ENCODE measurements at regions not wholly inside any gene's neighbourhood (a gene's known extent, or its start where the extent isn't known, plus 50 kb on each side); places are given as distances from the start of the nearest gene placed in this dataset.

GRCh38 chr4:96844858-96845490, 1005.1 kb downstream of the PDHA2 start:
- BruUV-seq (replicated peaks) = no TSS peak
- Histone ChIP-seq H4K20me1 (ENCODE audit: insufficient read depth) (no peaks in the 10 kb centered on the region), H3K27ac (ENCODE audit: low read depth, low read length) (no peak overlapping the region), H3K4me2 (ENCODE audit: low read length) (no peak overlapping the region), H3K79me2 (ENCODE audit: insufficient read depth, low read length) (no peaks in the 10 kb centered on the region), H3K9me2 (ENCODE audit: insufficient read depth) (peaks cover 3% of the 10 kb centered on the region; the same call in 1 of the 2 replicates), H2AFZ (ENCODE audit: low read depth, low read length, poor library complexity, severe bottlenecking) (no peak overlapping the region), H3K9ac (ENCODE audit: low read length) (no peak overlapping the region), H3K4me3 (replicated peaks in 1 of 2; ENCODE audit: low read depth in 1 of 2, low read length in 2 of 2) (no peak overlapping the region), H3K27me3 (ENCODE audit: insufficient read depth, low read length) (no peaks in the 10 kb centered on the region), H3K4me1 (ENCODE audit: control insufficient read depth in 1 of 2, insufficient read depth in 2 of 2, low read length in 2 of 2) (no peaks in the 10 kb centered on the region), H3K9me3 (ENCODE audit: control insufficient read depth in 1 of 2, insufficient read depth in 1 of 2, low read depth in 1 of 2, low read length in 2 of 2) (no peaks in the 10 kb centered on the region), H3K36me3 (ENCODE audit: control insufficient read depth in 1 of 2, insufficient read depth in 2 of 2, low read length in 2 of 2) (no peaks in the 10 kb centered on the region)
- ChIA-PET CTCF (no interaction called here), RAD21 (ENCODE audit: low non-redundant PET in 1 of 2, low total read pairs in 2 of 2, uncharacterized antibody in 2 of 2, unreplicated experiment in 2 of 2) (no interaction called here), POLR2A (no interaction called here)
- intact Hi-C loops (cut with micrococcal nuclease) = no loop called here
- TF ChIP-seq JUND (IDR thresholded peaks at IDR 0.05) = no peak
- ATAC-seq (no peak), DNase-seq (ENCODE audit: low read depth, low spot score) (no peak)

GRCh38 chr4:96845819-96846218, 1005.9 kb downstream of the PDHA2 start:
- H3K79me2 ChIP-seq (ENCODE audit: insufficient read depth, low read length) = no peaks in the 10 kb centered on the region
- H3K36me3 ChIP-seq (ENCODE audit: control insufficient read depth in 1 of 2, insufficient read depth in 2 of 2, low read length in 2 of 2) = no peaks in the 10 kb centered on the region
- TF ChIP-seq POLR2AphosphoS5 (IDR thresholded peaks at IDR 0.05; ENCODE audit: low read depth, low read length) (no peak), EZH2phosphoT487 (IDR thresholded peaks at IDR 0.05; ENCODE audit: borderline replicate concordance) (no peak), ELF1 (IDR thresholded peaks at IDR 0.05; ENCODE audit: borderline replicate concordance, low read depth) (no peak), FOSL1 (IDR thresholded peaks at IDR 0.05; ENCODE audit: low read depth) (no peak), RAD21 (IDR thresholded peaks at IDR 0.05; ENCODE audit: low read depth) (no peak), POLR2A (IDR thresholded peaks at IDR 0.05; ENCODE audit: borderline replicate concordance, extremely low read depth, insufficient read depth, insufficient read length) (no peak), CBX3 (IDR thresholded peaks at IDR 0.05; ENCODE audit: low read depth) (no peak), JUND (IDR thresholded peaks at IDR 0.05) (no peak), ZBTB33 (IDR thresholded peaks at IDR 0.05; ENCODE audit: extremely low read depth, insufficient replicate concordance, low read length) (no peak), REST (IDR thresholded peaks at IDR 0.05; ENCODE audit: low read depth) (no peak), SIN3A (IDR thresholded peaks at IDR 0.05; ENCODE audit: low read depth) (no peak), MAX (IDR thresholded peaks at IDR 0.05) (no peak), SRF (IDR thresholded peaks at IDR 0.05; ENCODE audit: low read depth) (no peak)
- H4K20me1 ChIP-seq (ENCODE audit: insufficient read depth) = no peaks in the 10 kb centered on the region
- H3K4me2 ChIP-seq (ENCODE audit: low read length) = no peak overlapping the region
- ChIA-PET CTCF (no interaction called here), RAD21 (ENCODE audit: low non-redundant PET in 1 of 2, low total read pairs in 2 of 2, uncharacterized antibody in 2 of 2, unreplicated experiment in 2 of 2) (no interaction called here), POLR2A (no interaction called here)
- H3K27me3 ChIP-seq (ENCODE audit: insufficient read depth, low read length) = no peaks in the 10 kb centered on the region
- H3K9me3 ChIP-seq (ENCODE audit: control insufficient read depth in 1 of 2, insufficient read depth in 1 of 2, low read depth in 1 of 2, low read length in 2 of 2) = no peaks in the 10 kb centered on the region
- H3K27ac ChIP-seq (ENCODE audit: low read depth, low read length) = no peak overlapping the region
- no peak for ATAC-seq
- DNase-seq (ENCODE audit: low read depth, low spot score) = no peak
- BruUV-seq (replicated peaks) = no TSS peak
- no peak overlapping the region for H3K4me3 ChIP-seq (replicated peaks in 1 of 2; ENCODE audit: low read depth in 1 of 2, low read length in 2 of 2)
- H3K4me1 ChIP-seq (ENCODE audit: control insufficient read depth in 1 of 2, insufficient read depth in 2 of 2, low read length in 2 of 2) = no peaks in the 10 kb centered on the region
- no peak overlapping the region for H3K9ac ChIP-seq (ENCODE audit: low read length)
- intact Hi-C loops (cut with micrococcal nuclease) = no loop called here
- H3K9me2 ChIP-seq (ENCODE audit: insufficient read depth) = peaks cover 3% of the 10 kb centered on the region; the same call in 1 of the 2 replicates
- H2AFZ ChIP-seq (ENCODE audit: low read depth, low read length, poor library complexity, severe bottlenecking) = no peak overlapping the region
